Glutamatergic neuron (in vitro differentiated cells): ENCODE measurements at regions not wholly inside any gene's neighbourhood (a gene's known extent, or its start where the extent isn't known, plus 50 kb on each side); places are given as distances from the start of the nearest gene placed in this dataset.

Experiments used
- DNase-seq: peaks from one replicate; pipeline ENCODE4 v3.0.0; 2022
- H3K27ac Mint-ChIP-seq: one replicate; pipeline ENCODE4 v1.8.0; 2020; ENCODE audit warnings: mild to moderate bottlenecking, mixed read lengths, inconsistent platforms; ENCODE audit not compliant: unreplicated experiment
- H3K27me3 Mint-ChIP-seq: one replicate; pipeline ENCODE4 v1.8.0; 2020; ENCODE audit warnings: mild to moderate bottlenecking, moderate library complexity, mixed read lengths, inconsistent platforms; ENCODE audit not compliant: unreplicated experiment
- H3K36me3 Mint-ChIP-seq: one replicate; pipeline ENCODE4 v1.8.0; 2020; ENCODE audit warnings: mild to moderate bottlenecking, mixed read lengths, inconsistent platforms; ENCODE audit not compliant: unreplicated experiment
- H3K4me1 Mint-ChIP-seq: one replicate; pipeline ENCODE4 v1.8.0; 2020; ENCODE audit warnings: mild to moderate bottlenecking, low read depth, mixed read lengths, inconsistent platforms; ENCODE audit not compliant: unreplicated experiment
- H3K4me3 Mint-ChIP-seq: one replicate; pipeline ENCODE4 v1.8.0; 2020; ENCODE audit warnings: mild to moderate bottlenecking, mixed read lengths, inconsistent platforms; ENCODE audit not compliant: unreplicated experiment
- H3K9me3 Mint-ChIP-seq: one replicate; pipeline ENCODE4 v1.8.0; 2020; ENCODE audit warnings: mild to moderate bottlenecking, moderate library complexity, mixed read lengths, inconsistent platforms; ENCODE audit not compliant: unreplicated experiment
- CTCF ChIP-seq: fragments of 200-600 bp; sonication (generic); IDR thresholded peaks from one replicate; pipeline ENCODE4 v1.5.0; 2021; ENCODE audit not compliant: partially characterized antibody, unreplicated experiment

- peaks cover 11% of the 10 kb centered on the region for H3K27me3 Mint-ChIP-seq
- peaks cover 13% of the 10 kb centered on the region for H3K36me3 Mint-ChIP-seq
- TF ChIP-seq CTCF, result no peak
- peaks cover 17% of the 10 kb centered on the region for H3K9me3 Mint-ChIP-seq
- no peak overlapping the region for H3K27ac Mint-ChIP-seq
- DNase-seq, result no peak
- H3K4me1 Mint-ChIP-seq, result no peaks in the 10 kb centered on the region
- H3K4me3 Mint-ChIP-seq, result no peak overlapping the region
These were observed 1377.9 kb downstream of the TBC1D22A start for GRCh38 chr22:48140261-48140813.

GRCh38 chr22:48139776-48140175, 1377.3 kb downstream of the TBC1D22A start:
- no peaks in the 10 kb centered on the region for H3K4me1 Mint-ChIP-seq
- no peak overlapping the region for H3K4me3 Mint-ChIP-seq
- H3K27me3 Mint-ChIP-seq, result peaks cover 9% of the 10 kb centered on the region
- H3K36me3 Mint-ChIP-seq, result peaks cover 7% of the 10 kb centered on the region
- no peak for TF ChIP-seq CTCF
- no peak overlapping the region for H3K27ac Mint-ChIP-seq
- no peak for DNase-seq
- H3K9me3 Mint-ChIP-seq, result peaks cover 13% of the 10 kb centered on the region

GRCh38 chr22:48138855-48139254, 1376.4 kb downstream of the TBC1D22A start:
- Mint-ChIP-seq H3K4me1 (no peaks in the 10 kb centered on the region), H3K4me3 (no peak overlapping the region), H3K27ac (no peak overlapping the region), H3K36me3 (peaks cover 6% of the 10 kb centered on the region), H3K9me3 (peaks cover 13% of the 10 kb centered on the region), H3K27me3 (peaks cover 9% of the 10 kb centered on the region)
- DNase-seq, result no peak
- no peak for TF ChIP-seq CTCF

GRCh38 chr22:48138427-48138826, 1376.0 kb downstream of the TBC1D22A start:
- TF ChIP-seq CTCF, result no peak
- Mint-ChIP-seq H3K4me3 (no peak overlapping the region), H3K9me3 (peaks cover 13% of the 10 kb centered on the region), H3K27ac (no peak overlapping the region), H3K36me3 (peaks cover 4% of the 10 kb centered on the region), H3K4me1 (no peaks in the 10 kb centered on the region), H3K27me3 (peaks cover 9% of the 10 kb centered on the region)
- no peak for DNase-seq

GRCh38 chr22:48137640-48138039, 1375.2 kb downstream of the TBC1D22A start:
- no peak for TF ChIP-seq CTCF
- H3K4me1 Mint-ChIP-seq, result no peaks in the 10 kb centered on the region
- DNase-seq, result no peak
- no peak overlapping the region for H3K27ac Mint-ChIP-seq
- H3K36me3 Mint-ChIP-seq, result no peaks in the 10 kb centered on the region
- no peak overlapping the region for H3K4me3 Mint-ChIP-seq
- peaks cover 5% of the 10 kb centered on the region for H3K27me3 Mint-ChIP-seq
- H3K9me3 Mint-ChIP-seq, result peaks cover 13% of the 10 kb centered on the region
